ENCODE measurements at regions not wholly inside any gene's neighbourhood (a gene's known extent, or its start where the extent isn't known, plus 50 kb on each side); places are given as distances from the start of the nearest gene placed in this dataset.

DNA sequence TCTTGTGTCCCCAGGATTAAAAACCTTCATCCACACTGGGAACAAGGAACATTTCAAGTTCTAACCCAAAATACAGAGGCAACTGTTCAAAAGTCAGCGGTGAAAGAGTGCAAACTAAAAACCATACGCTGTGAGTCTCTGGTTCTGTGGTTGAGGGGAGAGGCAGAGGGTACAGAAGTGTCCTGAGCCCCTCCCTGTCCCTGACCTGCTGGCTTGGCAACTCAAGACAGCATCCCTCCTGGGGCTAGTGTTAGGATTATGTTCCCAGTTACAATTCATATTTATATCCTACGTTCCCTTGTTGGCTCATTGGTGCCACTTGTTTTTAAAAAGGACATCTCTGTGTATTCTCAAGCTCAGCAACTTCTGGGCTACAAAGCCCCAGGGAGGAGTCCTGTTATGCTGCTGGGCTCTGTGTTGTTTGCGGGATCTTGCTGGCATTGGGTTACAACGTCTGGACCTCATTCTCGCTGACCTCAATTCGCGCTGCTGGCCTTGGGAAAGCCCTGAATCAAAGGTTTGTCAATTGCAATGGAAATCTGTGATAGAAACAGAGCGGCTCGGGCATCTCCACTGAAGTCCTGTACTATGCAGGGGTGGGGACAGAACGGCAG lies 420.8 kb downstream of the FUT8 start:
- TF ChIP-seq, protein P1, sequence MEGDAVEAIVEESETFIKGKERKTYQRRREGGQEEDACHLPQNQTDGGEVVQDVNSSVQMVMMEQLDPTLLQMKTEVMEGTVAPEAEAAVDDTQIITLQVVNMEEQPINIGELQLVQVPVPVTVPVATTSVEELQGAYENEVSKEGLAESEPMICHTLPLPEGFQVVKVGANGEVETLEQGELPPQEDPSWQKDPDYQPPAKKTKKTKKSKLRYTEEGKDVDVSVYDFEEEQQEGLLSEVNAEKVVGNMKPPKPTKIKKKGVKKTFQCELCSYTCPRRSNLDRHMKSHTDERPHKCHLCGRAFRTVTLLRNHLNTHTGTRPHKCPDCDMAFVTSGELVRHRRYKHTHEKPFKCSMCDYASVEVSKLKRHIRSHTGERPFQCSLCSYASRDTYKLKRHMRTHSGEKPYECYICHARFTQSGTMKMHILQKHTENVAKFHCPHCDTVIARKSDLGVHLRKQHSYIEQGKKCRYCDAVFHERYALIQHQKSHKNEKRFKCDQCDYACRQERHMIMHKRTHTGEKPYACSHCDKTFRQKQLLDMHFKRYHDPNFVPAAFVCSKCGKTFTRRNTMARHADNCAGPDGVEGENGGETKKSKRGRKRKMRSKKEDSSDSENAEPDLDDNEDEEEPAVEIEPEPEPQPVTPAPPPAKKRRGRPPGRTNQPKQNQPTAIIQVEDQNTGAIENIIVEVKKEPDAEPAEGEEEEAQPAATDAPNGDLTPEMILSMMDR (conservative IDR thresholded peaks at IDR 0.05; ENCODE audit: low read depth in 2 of 2): no peak
- TF ChIP-seq, protein P2, sequence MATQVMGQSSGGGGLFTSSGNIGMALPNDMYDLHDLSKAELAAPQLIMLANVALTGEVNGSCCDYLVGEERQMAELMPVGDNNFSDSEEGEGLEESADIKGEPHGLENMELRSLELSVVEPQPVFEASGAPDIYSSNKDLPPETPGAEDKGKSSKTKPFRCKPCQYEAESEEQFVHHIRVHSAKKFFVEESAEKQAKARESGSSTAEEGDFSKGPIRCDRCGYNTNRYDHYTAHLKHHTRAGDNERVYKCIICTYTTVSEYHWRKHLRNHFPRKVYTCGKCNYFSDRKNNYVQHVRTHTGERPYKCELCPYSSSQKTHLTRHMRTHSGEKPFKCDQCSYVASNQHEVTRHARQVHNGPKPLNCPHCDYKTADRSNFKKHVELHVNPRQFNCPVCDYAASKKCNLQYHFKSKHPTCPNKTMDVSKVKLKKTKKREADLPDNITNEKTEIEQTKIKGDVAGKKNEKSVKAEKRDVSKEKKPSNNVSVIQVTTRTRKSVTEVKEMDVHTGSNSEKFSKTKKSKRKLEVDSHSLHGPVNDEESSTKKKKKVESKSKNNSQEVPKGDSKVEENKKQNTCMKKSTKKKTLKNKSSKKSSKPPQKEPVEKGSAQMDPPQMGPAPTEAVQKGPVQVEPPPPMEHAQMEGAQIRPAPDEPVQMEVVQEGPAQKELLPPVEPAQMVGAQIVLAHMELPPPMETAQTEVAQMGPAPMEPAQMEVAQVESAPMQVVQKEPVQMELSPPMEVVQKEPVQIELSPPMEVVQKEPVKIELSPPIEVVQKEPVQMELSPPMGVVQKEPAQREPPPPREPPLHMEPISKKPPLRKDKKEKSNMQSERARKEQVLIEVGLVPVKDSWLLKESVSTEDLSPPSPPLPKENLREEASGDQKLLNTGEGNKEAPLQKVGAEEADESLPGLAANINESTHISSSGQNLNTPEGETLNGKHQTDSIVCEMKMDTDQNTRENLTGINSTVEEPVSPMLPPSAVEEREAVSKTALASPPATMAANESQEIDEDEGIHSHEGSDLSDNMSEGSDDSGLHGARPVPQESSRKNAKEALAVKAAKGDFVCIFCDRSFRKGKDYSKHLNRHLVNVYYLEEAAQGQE (IDR thresholded peaks at IDR 0.05; ENCODE audit: unreplicated experiment): no peak
- TF ChIP-seq EZH2 (IDR thresholded peaks at IDR 0.05; ENCODE audit: low read depth, unreplicated experiment) (no peak), POLR2AphosphoS5 (IDR thresholded peaks at IDR 0.05; ENCODE audit: low read depth) (no peak), EZH2phosphoT487 (IDR thresholded peaks at IDR 0.05; ENCODE audit: unreplicated experiment) (no peak), CREB1 (CRISPR knock-in tag; IDR thresholded peaks at IDR 0.05; ENCODE audit: low read depth) (no peak), ZNF114 (CRISPR knock-in tag; IDR thresholded peaks at IDR 0.05) (no peak), STAT1 (IDR thresholded peaks at IDR 0.05; ENCODE audit: unreplicated experiment) (no peak), NANOG (IDR thresholded peaks at IDR 0.05; ENCODE audit: borderline replicate concordance) (no peak), JUNB (IDR thresholded peaks at IDR 0.05; ENCODE audit: unreplicated experiment) (no peak)
- TF ChIP-seq, protein P3, sequence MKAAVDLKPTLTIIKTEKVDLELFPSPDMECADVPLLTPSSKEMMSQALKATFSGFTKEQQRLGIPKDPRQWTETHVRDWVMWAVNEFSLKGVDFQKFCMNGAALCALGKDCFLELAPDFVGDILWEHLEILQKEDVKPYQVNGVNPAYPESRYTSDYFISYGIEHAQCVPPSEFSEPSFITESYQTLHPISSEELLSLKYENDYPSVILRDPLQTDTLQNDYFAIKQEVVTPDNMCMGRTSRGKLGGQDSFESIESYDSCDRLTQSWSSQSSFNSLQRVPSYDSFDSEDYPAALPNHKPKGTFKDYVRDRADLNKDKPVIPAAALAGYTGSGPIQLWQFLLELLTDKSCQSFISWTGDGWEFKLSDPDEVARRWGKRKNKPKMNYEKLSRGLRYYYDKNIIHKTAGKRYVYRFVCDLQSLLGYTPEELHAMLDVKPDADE (IDR thresholded peaks at IDR 0.05): no peak
- TF ChIP-seq, protein P4, sequence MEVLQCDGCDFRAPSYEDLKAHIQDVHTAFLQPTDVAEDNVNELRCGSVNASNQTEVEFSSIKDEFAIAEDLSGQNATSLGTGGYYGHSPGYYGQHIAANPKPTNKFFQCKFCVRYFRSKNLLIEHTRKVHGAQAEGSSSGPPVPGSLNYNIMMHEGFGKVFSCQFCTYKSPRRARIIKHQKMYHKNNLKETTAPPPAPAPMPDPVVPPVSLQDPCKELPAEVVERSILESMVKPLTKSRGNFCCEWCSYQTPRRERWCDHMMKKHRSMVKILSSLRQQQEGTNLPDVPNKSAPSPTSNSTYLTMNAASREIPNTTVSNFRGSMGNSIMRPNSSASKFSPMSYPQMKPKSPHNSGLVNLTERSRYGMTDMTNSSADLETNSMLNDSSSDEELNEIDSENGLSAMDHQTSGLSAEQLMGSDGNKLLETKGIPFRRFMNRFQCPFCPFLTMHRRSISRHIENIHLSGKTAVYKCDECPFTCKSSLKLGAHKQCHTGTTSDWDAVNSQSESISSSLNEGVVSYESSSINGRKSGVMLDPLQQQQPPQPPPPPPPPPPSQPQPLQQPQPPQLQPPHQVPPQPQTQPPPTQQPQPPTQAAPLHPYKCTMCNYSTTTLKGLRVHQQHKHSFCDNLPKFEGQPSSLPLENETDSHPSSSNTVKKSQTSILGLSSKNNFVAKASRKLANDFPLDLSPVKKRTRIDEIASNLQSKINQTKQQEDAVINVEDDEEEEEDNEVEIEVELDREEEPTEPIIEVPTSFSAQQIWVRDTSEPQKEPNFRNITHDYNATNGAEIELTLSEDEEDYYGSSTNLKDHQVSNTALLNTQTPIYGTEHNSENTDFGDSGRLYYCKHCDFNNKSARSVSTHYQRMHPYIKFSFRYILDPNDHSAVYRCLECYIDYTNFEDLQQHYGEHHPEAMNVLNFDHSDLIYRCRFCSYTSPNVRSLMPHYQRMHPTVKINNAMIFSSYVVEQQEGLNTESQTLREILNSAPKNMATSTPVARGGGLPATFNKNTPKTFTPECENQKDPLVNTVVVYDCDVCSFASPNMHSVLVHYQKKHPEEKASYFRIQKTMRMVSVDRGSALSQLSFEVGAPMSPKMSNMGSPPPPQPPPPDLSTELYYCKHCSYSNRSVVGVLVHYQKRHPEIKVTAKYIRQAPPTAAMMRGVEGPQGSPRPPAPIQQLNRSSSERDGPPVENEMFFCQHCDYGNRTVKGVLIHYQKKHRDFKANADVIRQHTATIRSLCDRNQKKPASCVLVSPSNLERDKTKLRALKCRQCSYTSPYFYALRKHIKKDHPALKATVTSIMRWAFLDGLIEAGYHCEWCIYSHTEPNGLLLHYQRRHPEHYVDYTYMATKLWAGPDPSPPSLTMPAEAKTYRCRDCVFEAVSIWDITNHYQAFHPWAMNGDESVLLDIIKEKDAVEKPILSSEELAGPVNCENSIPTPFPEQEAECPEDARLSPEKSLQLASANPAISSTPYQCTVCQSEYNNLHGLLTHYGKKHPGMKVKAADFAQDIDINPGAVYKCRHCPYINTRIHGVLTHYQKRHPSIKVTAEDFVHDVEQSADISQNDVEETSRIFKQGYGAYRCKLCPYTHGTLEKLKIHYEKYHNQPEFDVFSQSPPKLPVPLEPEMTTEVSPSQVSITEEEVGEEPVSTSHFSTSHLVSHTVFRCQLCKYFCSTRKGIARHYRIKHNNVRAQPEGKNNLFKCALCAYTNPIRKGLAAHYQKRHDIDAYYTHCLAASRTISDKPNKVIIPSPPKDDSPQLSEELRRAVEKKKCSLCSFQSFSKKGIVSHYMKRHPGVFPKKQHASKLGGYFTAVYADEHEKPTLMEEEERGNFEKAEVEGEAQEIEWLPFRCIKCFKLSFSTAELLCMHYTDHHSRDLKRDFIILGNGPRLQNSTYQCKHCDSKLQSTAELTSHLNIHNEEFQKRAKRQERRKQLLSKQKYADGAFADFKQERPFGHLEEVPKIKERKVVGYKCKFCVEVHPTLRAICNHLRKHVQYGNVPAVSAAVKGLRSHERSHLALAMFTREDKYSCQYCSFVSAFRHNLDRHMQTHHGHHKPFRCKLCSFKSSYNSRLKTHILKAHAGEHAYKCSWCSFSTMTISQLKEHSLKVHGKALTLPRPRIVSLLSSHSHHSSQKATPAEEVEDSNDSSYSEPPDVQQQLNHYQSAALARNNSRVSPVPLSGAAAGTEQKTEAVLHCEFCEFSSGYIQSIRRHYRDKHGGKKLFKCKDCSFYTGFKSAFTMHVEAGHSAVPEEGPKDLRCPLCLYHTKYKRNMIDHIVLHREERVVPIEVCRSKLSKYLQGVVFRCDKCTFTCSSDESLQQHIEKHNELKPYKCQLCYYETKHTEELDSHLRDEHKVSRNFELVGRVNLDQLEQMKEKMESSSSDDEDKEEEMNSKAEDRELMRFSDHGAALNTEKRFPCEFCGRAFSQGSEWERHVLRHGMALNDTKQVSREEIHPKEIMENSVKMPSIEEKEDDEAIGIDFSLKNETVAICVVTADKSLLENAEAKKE (CRISPR knock-in tag; IDR thresholded peaks at IDR 0.05): no peak
